ENCODE measurements at regions not wholly inside any gene's neighbourhood (a gene's known extent, or its start where the extent isn't known, plus 50 kb on each side); places are given as distances from the start of the nearest gene placed in this dataset.
A peak's percentile ranks its signal among the peaks of the same experiment; 100 is the strongest.

DNA sequence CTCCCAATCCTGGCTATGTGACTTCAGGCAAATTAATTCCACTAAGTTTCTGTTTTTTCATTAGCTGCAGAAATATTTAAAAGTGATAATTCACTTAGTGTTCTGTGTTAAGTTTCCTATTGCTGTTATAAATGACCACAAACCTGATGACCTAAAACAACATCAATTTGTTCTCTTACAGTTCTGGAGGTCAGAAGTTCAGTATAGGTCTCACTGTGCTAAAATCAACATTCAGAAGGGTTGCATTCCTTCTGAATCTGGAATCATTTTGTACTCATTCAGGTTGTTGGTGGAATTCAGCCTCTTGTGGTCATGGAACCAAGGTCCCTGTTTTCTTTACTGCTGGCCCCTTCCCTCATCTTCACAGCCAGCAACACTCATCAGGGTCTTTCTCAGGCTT is 254.1 kb downstream of the CNTN3 start:
- Histone ChIP-seq H3K27ac (ENCODE audit: low read length) (no peak overlapping the region), H3K4me3 (ENCODE audit: low read length) (no peak overlapping the region), H3K4me1 (ENCODE audit: control insufficient read depth, insufficient read depth, low read length) (no peaks in the 10 kb centered on the region), H3K36me3 (ENCODE audit: control insufficient read depth, insufficient read depth, low read length) (no peaks in the 10 kb centered on the region), H3K9me3 (ENCODE audit: control insufficient read depth, insufficient read depth, low read length) (no peaks in the 10 kb centered on the region), H3K27me3 (ENCODE audit: control insufficient read depth, insufficient read depth, low read length) (no peaks in the 10 kb centered on the region)
- DNase-seq (ENCODE audit: low read depth, low spot score), result no peak

DNA sequence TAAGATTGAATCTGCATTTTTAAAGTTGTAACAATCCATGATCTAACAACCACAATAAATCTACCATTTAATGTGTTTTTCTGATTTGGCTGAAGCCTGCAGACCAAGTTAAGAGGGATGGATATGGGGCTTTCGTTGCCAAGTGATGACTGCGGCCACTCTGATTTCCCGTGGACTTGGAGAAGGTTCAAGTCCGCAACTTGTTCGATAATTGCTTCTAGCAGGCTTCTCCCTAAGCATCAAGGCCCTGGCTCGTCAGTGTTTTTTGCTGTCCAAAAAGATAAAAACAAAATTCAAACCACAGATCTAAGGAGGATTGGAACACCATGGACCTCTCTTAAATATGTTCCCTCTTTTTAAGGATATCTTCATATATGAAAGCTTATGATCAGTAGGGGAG is 256.6 kb downstream of the CNTN3 start:
- Histone ChIP-seq H3K4me1 (ENCODE audit: control insufficient read depth, insufficient read depth, low read length) (no peaks in the 10 kb centered on the region), H3K9me3 (ENCODE audit: control insufficient read depth, insufficient read depth, low read length) (no peaks in the 10 kb centered on the region), H3K4me3 (ENCODE audit: low read length) (no peak overlapping the region), H3K36me3 (ENCODE audit: control insufficient read depth, insufficient read depth, low read length) (no peaks in the 10 kb centered on the region), H3K27me3 (ENCODE audit: control insufficient read depth, insufficient read depth, low read length) (no peaks in the 10 kb centered on the region), H3K27ac (ENCODE audit: low read length) (no peak overlapping the region)
- WGBS (ENCODE audit: insufficient coverage, insufficient read length), result no CpG with 5 or more reads among the region's 6 CpGs
- DNase-seq (ENCODE audit: low read depth, low spot score), result no peak

DNA sequence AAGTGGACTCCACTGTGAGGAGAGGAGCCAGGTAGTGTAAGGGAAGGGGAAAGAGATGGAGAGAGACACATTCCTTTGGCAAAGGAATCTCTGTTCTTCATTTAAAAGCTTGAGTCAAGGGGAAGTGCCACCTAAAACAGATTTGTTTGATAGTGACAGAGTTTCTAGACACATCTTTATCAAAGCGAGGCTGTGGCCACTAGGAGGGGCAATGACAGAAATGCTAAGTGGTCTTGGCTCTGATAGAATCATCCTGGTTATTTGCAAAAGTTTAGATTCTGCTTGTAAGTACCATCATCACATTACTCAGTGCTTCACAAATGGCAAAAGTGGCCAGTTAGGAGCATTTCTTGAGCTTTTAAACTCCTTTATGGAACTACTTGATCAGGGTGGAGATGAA is 261.4 kb downstream of the CNTN3 start:
- H3K4me3 ChIP-seq (ENCODE audit: low read length), result no peak overlapping the region
- no peak overlapping the region for H3K27ac ChIP-seq (ENCODE audit: low read length)
- no peaks in the 10 kb centered on the region for H3K9me3 ChIP-seq (ENCODE audit: control insufficient read depth, insufficient read depth, low read length)
- H3K27me3 ChIP-seq (ENCODE audit: control insufficient read depth, insufficient read depth, low read length), result no peaks in the 10 kb centered on the region
- no peaks in the 10 kb centered on the region for H3K36me3 ChIP-seq (ENCODE audit: control insufficient read depth, insufficient read depth, low read length)
- peak; percentile 1 for DNase-seq (ENCODE audit: low read depth, low spot score)
- no peaks in the 10 kb centered on the region for H3K4me1 ChIP-seq (ENCODE audit: control insufficient read depth, insufficient read depth, low read length)
- no CpG with 5 or more reads among the region's 1 CpG for WGBS (ENCODE audit: insufficient coverage, insufficient read length)

DNA sequence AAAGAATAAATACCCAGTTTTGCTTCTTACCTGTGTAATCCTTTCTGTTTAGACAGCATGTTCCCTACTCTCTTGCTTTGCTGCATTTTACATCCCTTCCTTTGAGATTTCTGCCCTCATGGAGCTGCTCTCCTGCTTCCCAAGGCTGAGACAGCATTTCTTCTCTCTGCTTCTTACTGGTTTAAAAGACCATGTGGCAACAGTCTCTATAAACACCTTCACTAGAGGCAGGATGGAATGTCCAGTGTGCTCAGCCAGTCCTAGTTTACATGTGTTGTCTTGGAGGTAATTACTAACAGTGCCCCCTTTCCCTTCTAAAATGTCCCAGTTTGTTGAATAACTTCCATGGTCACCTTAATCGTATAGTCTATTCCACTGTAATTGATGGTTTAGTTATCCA is 262.3 kb downstream of the CNTN3 start:
- H3K27me3 ChIP-seq (ENCODE audit: control insufficient read depth, insufficient read depth, low read length), result no peaks in the 10 kb centered on the region
- H3K36me3 ChIP-seq (ENCODE audit: control insufficient read depth, insufficient read depth, low read length), result no peaks in the 10 kb centered on the region
- no peak overlapping the region for H3K27ac ChIP-seq (ENCODE audit: low read length)
- H3K4me1 ChIP-seq (ENCODE audit: control insufficient read depth, insufficient read depth, low read length), result no peaks in the 10 kb centered on the region
- no peaks in the 10 kb centered on the region for H3K9me3 ChIP-seq (ENCODE audit: control insufficient read depth, insufficient read depth, low read length)
- no peak for DNase-seq (ENCODE audit: low read depth, low spot score)
- H3K4me3 ChIP-seq (ENCODE audit: low read length), result no peak overlapping the region
- WGBS (ENCODE audit: insufficient coverage, insufficient read length), result no CpG with 5 or more reads among the region's 1 CpG

DNA sequence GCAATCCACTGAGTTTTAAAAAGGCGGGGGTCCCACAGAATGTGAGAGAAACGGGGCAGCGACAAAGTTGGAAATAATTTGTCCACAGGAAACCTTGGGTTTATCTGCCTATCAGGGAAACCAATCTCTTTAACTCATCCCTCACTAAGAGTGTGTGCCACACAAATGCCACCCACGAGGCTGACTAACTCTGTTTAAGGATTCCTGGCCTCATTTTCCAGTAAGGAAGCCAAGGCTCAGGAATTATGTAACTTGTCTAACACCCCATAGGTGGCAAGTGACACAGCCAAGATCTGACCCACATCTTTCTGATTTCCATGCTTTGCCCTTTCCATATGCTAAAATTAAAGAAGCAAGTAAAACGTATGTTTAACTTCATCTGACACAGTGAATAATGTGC is 263.2 kb downstream of the CNTN3 start:
- Histone ChIP-seq H3K4me3 (ENCODE audit: low read length) (no peak overlapping the region), H3K27ac (ENCODE audit: low read length) (no peak overlapping the region), H3K36me3 (ENCODE audit: control insufficient read depth, insufficient read depth, low read length) (no peaks in the 10 kb centered on the region), H3K27me3 (ENCODE audit: control insufficient read depth, insufficient read depth, low read length) (no peaks in the 10 kb centered on the region), H3K4me1 (ENCODE audit: control insufficient read depth, insufficient read depth, low read length) (no peaks in the 10 kb centered on the region), H3K9me3 (ENCODE audit: control insufficient read depth, insufficient read depth, low read length) (no peaks in the 10 kb centered on the region)
- no peak for DNase-seq (ENCODE audit: low read depth, low spot score)
- WGBS (ENCODE audit: insufficient coverage, insufficient read length), result no CpG with 5 or more reads among the region's 5 CpGs

- no peak for DNase-seq (ENCODE audit: low read depth, low spot score)
- H3K36me3 ChIP-seq (ENCODE audit: control insufficient read depth, insufficient read depth, low read length), result no peaks in the 10 kb centered on the region
- no peak overlapping the region for H3K27ac ChIP-seq (ENCODE audit: low read length)
- H3K4me1 ChIP-seq (ENCODE audit: control insufficient read depth, insufficient read depth, low read length), result no peaks in the 10 kb centered on the region
- no CpG with 5 or more reads among the region's 1 CpG for WGBS (ENCODE audit: insufficient coverage, insufficient read length)
- H3K27me3 ChIP-seq (ENCODE audit: control insufficient read depth, insufficient read depth, low read length), result no peaks in the 10 kb centered on the region
- no peak overlapping the region for H3K4me3 ChIP-seq (ENCODE audit: low read length)
- no peaks in the 10 kb centered on the region for H3K9me3 ChIP-seq (ENCODE audit: control insufficient read depth, insufficient read depth, low read length)
Measured at GRCh38 chr3:74349015-74349414, 265.4 kb downstream of the CNTN3 start.

DNA sequence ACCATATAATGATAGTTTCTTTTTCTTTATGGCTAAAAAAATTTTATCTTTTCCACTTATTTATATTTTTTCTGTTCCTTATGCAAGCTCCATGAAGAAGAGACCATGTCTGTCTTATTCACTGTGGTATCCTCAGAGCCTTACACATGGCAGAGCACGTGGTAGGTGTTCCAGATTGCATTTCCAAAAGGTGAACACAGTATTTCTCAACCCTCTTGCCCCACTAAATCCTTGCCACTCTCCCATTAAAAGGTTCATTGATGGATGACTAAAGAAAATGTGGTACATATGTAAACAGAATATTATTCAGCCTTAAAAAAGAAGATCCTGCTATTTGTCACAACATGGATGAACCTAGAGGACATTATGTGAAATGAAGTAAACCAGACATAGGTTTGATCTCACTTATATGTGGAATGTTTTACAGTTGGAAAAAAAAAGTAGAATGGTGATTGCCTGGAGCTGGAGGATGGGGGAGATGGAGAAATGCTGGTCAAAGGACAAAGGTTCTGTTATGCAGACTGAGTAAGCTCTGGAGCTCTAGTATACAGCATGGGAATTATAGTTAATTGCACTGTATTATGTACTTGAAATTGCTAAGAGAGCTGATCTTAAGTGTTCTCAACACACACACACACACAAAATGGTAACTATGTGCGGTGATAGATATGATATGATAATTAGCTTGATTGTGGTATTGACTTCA is 266.7 kb downstream of the CNTN3 start:
- H3K4me3 ChIP-seq (ENCODE audit: low read length), result no peak overlapping the region
- no peaks in the 10 kb centered on the region for H3K27me3 ChIP-seq (ENCODE audit: control insufficient read depth, insufficient read depth, low read length)
- H3K36me3 ChIP-seq (ENCODE audit: control insufficient read depth, insufficient read depth, low read length), result no peaks in the 10 kb centered on the region
- no peaks in the 10 kb centered on the region for H3K4me1 ChIP-seq (ENCODE audit: control insufficient read depth, insufficient read depth, low read length)
- H3K27ac ChIP-seq (ENCODE audit: low read length), result no peak overlapping the region
- no peak for DNase-seq (ENCODE audit: low read depth, low spot score)
- no peaks in the 10 kb centered on the region for H3K9me3 ChIP-seq (ENCODE audit: control insufficient read depth, insufficient read depth, low read length)
- WGBS (ENCODE audit: insufficient coverage, insufficient read length), result no CpG with 5 or more reads among the region's 2 CpGs

GRCh38 chr3:74346896-74347295 is 267.6 kb downstream of the CNTN3 start:
- no peaks in the 10 kb centered on the region for H3K27me3 ChIP-seq (ENCODE audit: control insufficient read depth, insufficient read depth, low read length)
- no peaks in the 10 kb centered on the region for H3K36me3 ChIP-seq (ENCODE audit: control insufficient read depth, insufficient read depth, low read length)
- no peak overlapping the region for H3K27ac ChIP-seq (ENCODE audit: low read length)
- H3K4me3 ChIP-seq (ENCODE audit: low read length), result no peak overlapping the region
- no peak for DNase-seq (ENCODE audit: low read depth, low spot score)
- WGBS (ENCODE audit: insufficient coverage, insufficient read length), result no CpG with 5 or more reads among the region's 3 CpGs
- no peaks in the 10 kb centered on the region for H3K9me3 ChIP-seq (ENCODE audit: control insufficient read depth, insufficient read depth, low read length)
- no peaks in the 10 kb centered on the region for H3K4me1 ChIP-seq (ENCODE audit: control insufficient read depth, insufficient read depth, low read length)

GRCh38 chr3:74345701-74346100 is 268.8 kb downstream of the CNTN3 start:
- H3K9me3 ChIP-seq (ENCODE audit: control insufficient read depth, insufficient read depth, low read length), result no peaks in the 10 kb centered on the region
- no peaks in the 10 kb centered on the region for H3K36me3 ChIP-seq (ENCODE audit: control insufficient read depth, insufficient read depth, low read length)
- no peaks in the 10 kb centered on the region for H3K4me1 ChIP-seq (ENCODE audit: control insufficient read depth, insufficient read depth, low read length)
- H3K4me3 ChIP-seq (ENCODE audit: low read length), result no peak overlapping the region
- WGBS (ENCODE audit: insufficient coverage, insufficient read length), result no CpG with 5 or more reads among the region's 2 CpGs
- no peak overlapping the region for H3K27ac ChIP-seq (ENCODE audit: low read length)
- no peak for DNase-seq (ENCODE audit: low read depth, low spot score)
- no peaks in the 10 kb centered on the region for H3K27me3 ChIP-seq (ENCODE audit: control insufficient read depth, insufficient read depth, low read length)

- Histone ChIP-seq H3K27ac (ENCODE audit: low read length) (no peak overlapping the region), H3K4me3 (ENCODE audit: low read length) (no peak overlapping the region), H3K4me1 (ENCODE audit: control insufficient read depth, insufficient read depth, low read length) (no peaks in the 10 kb centered on the region), H3K27me3 (ENCODE audit: control insufficient read depth, insufficient read depth, low read length) (no peaks in the 10 kb centered on the region), H3K9me3 (ENCODE audit: control insufficient read depth, insufficient read depth, low read length) (no peaks in the 10 kb centered on the region), H3K36me3 (ENCODE audit: control insufficient read depth, insufficient read depth, low read length) (no peaks in the 10 kb centered on the region)
- DNase-seq (ENCODE audit: low read depth, low spot score), result no peak
- WGBS (ENCODE audit: insufficient coverage, insufficient read length), result no CpG with 5 or more reads among the region's 3 CpGs
Measured at GRCh38 chr3:74344865-74345440, 269.5 kb downstream of the CNTN3 start.

GRCh38 chr3:74343391-74343790 is 271.1 kb downstream of the CNTN3 start:
- H3K36me3 ChIP-seq (ENCODE audit: control insufficient read depth, insufficient read depth, low read length), result no peaks in the 10 kb centered on the region
- H3K9me3 ChIP-seq (ENCODE audit: control insufficient read depth, insufficient read depth, low read length), result no peaks in the 10 kb centered on the region
- WGBS (ENCODE audit: insufficient coverage, insufficient read length), result no CpG with 5 or more reads among the region's 4 CpGs
- no peak overlapping the region for H3K27ac ChIP-seq (ENCODE audit: low read length)
- no peak overlapping the region for H3K4me3 ChIP-seq (ENCODE audit: low read length)
- no peaks in the 10 kb centered on the region for H3K4me1 ChIP-seq (ENCODE audit: control insufficient read depth, insufficient read depth, low read length)
- DNase-seq (ENCODE audit: low read depth, low spot score), result no peak
- H3K27me3 ChIP-seq (ENCODE audit: control insufficient read depth, insufficient read depth, low read length), result no peaks in the 10 kb centered on the region
